GM23338 (cell line): ENCODE measurements at regions not wholly inside any gene's neighbourhood (a gene's known extent, or its start where the extent isn't known, plus 50 kb on each side); places are given as distances from the start of the nearest gene placed in this dataset.

ENCODE experiments used
- ATAC-seq: fragments of 200-7000 bp; cut with Tn5 transposase; 3 replicates; pipeline ENCODE4 v1.9.1; 2020
- DNase-seq: peaks from one replicate; pipeline ENCODE4 v3.0.0-alpha.2; 2015; ENCODE audit warnings: low spot score
- H2AFZ ChIP-seq: fragments of 200-600 bp; sonication (generic); 2 replicates; pipeline ENCODE4 v1.8.0; 2016; ENCODE audit warnings: antibody characterized with exemption, mild to moderate bottlenecking, moderate library complexity
- H3F3A ChIP-seq: fragments of 200-600 bp; sonication (generic); replicated peaks from 2 replicates; pipeline ENCODE4 v1.8.0; 2017; ENCODE audit warnings: antibody characterized with exemption, mixed run types, low read depth
- H3K27ac ChIP-seq: fragments of 200-600 bp; sonication (generic); 2 replicates; pipeline ENCODE4 v1.6.1; 2016; ENCODE audit warnings: low read depth
- H3K27me3 ChIP-seq: fragments of 200-600 bp; sonication (generic); 2 replicates; pipeline ENCODE4 v1.8.0; 2016; ENCODE audit warnings: mild to moderate bottlenecking, mixed run types, moderate library complexity; ENCODE audit not compliant: insufficient read depth
- H3K36me3 ChIP-seq: fragments of 200-600 bp; sonication (generic); 2 replicates; pipeline ENCODE4 v1.8.0; 2016; ENCODE audit warnings: mild to moderate bottlenecking; ENCODE audit not compliant: insufficient read depth
- H3K4me1 ChIP-seq: fragments of 200-600 bp; sonication (generic); 2 replicates; pipeline ENCODE4 v1.8.0; 2016; ENCODE audit warnings: mild to moderate bottlenecking, moderate library complexity; ENCODE audit not compliant: insufficient read depth
- H3K4me2 ChIP-seq: fragments of 200-600 bp; sonication (generic); 2 replicates; pipeline ENCODE4 v1.7.1; 2017; ENCODE audit warnings: mixed run types
- H3K4me3 ChIP-seq: fragments of 200-600 bp; sonication (generic); 2 replicates; pipeline ENCODE4 v1.6.1; 2016; ENCODE audit warnings: mixed run types
- H3K79me2 ChIP-seq: fragments of 200-600 bp; sonication (generic); replicated peaks from 2 replicates; pipeline ENCODE4 v1.8.0; 2017; ENCODE audit warnings: mild to moderate bottlenecking; ENCODE audit not compliant: insufficient read depth
- H3K9me2 ChIP-seq: fragments of 200-600 bp; sonication (generic); 2 replicates; pipeline ENCODE4 v1.8.0; 2017; ENCODE audit not compliant: insufficient read depth
- H4K20me1 ChIP-seq: fragments of 200-600 bp; sonication (generic); replicated peaks from 2 replicates; pipeline ENCODE4 v1.8.0; 2017; ENCODE audit warnings: mild to moderate bottlenecking; ENCODE audit not compliant: insufficient read depth
- H3K27ac Mint-ChIP-seq: 2 replicates; pipeline ENCODE4 v1.8.0; 2020; ENCODE audit warnings: inconsistent platforms, mild to moderate bottlenecking, moderate library complexity, mixed read lengths
- H3K27me3 Mint-ChIP-seq: 3 replicates; pipeline ENCODE4 v1.8.0; 2022; ENCODE audit warnings: low read depth, mild to moderate bottlenecking, moderate library complexity, mixed read lengths, inconsistent platforms; ENCODE audit not compliant: insufficient read depth, poor library complexity
- H3K36me3 Mint-ChIP-seq: 3 replicates; pipeline ENCODE4 v1.8.0; 2021; ENCODE audit warnings: low read depth, mild to moderate bottlenecking, inconsistent platforms, moderate library complexity, mixed read lengths
- H3K4me1 Mint-ChIP-seq: 3 replicates; pipeline ENCODE4 v1.8.0; 2020; ENCODE audit warnings: mild to moderate bottlenecking, inconsistent platforms, mixed read lengths
- H3K4me3 Mint-ChIP-seq: 3 replicates; pipeline ENCODE4 v1.8.0; 2021; ENCODE audit warnings: moderate library complexity, mild to moderate bottlenecking, inconsistent platforms, mixed read lengths
- H3K9me3 Mint-ChIP-seq: 3 replicates; pipeline ENCODE4 v1.8.0; 2020; ENCODE audit warnings: moderate library complexity, mild to moderate bottlenecking, inconsistent platforms, mixed read lengths
- CREB1 ChIP-seq: fragments of 250-450 bp; sonication (Bioruptor Pico); IDR thresholded peaks from 2 replicates; pipeline ENCODE4 v1.5.0; 2020; ENCODE audit warnings: low read depth, mild to moderate bottlenecking, moderate library complexity
- CTCF ChIP-seq, 2 experiments: fragments of 200-600 bp in 1 of 2; sonication (generic) in 1 of 2; conservative IDR thresholded peaks; 2 replicates each; pipeline versions ENCODE4 v1.5.1 to v1.6.1; 2016 to 2017; ENCODE audit warnings: antibody characterized with exemption in 2 of 2, low read depth in 2 of 2, mild to moderate bottlenecking in 2 of 2, moderate library complexity in 1 of 2
- ETS1 ChIP-seq: IDR thresholded peaks from 2 replicates; pipeline ENCODE4 v1.6.1; 2016; ENCODE audit warnings: antibody characterized with exemption
- EZH2 ChIP-seq: fragments of 200-600 bp; sonication (generic); IDR thresholded peaks from one replicate; pipeline ENCODE4 v1.8.0; 2017; ENCODE audit warnings: antibody characterized with exemption, mild to moderate bottlenecking, low read depth; ENCODE audit not compliant: unreplicated experiment
- EZH2phosphoT487 ChIP-seq: fragments of 200-600 bp; sonication (generic); IDR thresholded peaks from one replicate; pipeline ENCODE4 v1.8.1; 2018; ENCODE audit warnings: antibody characterized with exemption; ENCODE audit not compliant: unreplicated experiment
- POLR2AphosphoS5 ChIP-seq: IDR thresholded peaks from 2 replicates; pipeline ENCODE4 v1.6.1; 2016; ENCODE audit warnings: antibody characterized with exemption, low read depth
- REST ChIP-seq: IDR thresholded peaks from one replicate; pipeline ENCODE4 v1.6.1; 2018; ENCODE audit warnings: antibody characterized with exemption; ENCODE audit not compliant: unreplicated experiment
- STAT1 ChIP-seq: IDR thresholded peaks from one replicate; pipeline ENCODE4 v1.6.1; 2016; ENCODE audit warnings: antibody characterized with exemption; ENCODE audit not compliant: unreplicated experiment
- ZNF114 ChIP-seq: fragments of 250-450 bp; sonication (Bioruptor Pico); IDR thresholded peaks from 2 replicates; pipeline ENCODE4 v1.5.0; 2020; ENCODE audit warnings: mild to moderate bottlenecking, moderate library complexity
- ZNF331 ChIP-seq: fragments of 250-450 bp; sonication (Bioruptor Pico); IDR thresholded peaks from 2 replicates; pipeline ENCODE4 v1.5.0; 2020; ENCODE audit warnings: low read depth, mild to moderate bottlenecking, moderate library complexity
- ZNF462 ChIP-seq: fragments of 250-450 bp; sonication (Bioruptor Pico); IDR thresholded peaks from 2 replicates; pipeline ENCODE4 v1.5.0; 2020; ENCODE audit warnings: mild to moderate bottlenecking, moderate library complexity

- no peak overlapping the region for H3K4me3 ChIP-seq
- no peaks in the 10 kb centered on the region for H3K36me3 Mint-ChIP-seq
- H3K27me3 Mint-ChIP-seq: no peaks in the 10 kb centered on the region
- no peaks in the 10 kb centered on the region for H3K27me3 ChIP-seq
- no peaks in the 10 kb centered on the region for H3K36me3 ChIP-seq
- H3K4me3 Mint-ChIP-seq: no peak overlapping the region
- no peaks in the 10 kb centered on the region for H3K79me2 ChIP-seq
- H4K20me1 ChIP-seq: no peaks in the 10 kb centered on the region
- no peak overlapping the region for H3K27ac ChIP-seq
- no peak overlapping the region for H2AFZ ChIP-seq
- H3F3A ChIP-seq: no peaks in the 10 kb centered on the region
- no peak overlapping the region for H3K4me2 ChIP-seq
- no peak overlapping the region for H3K27ac Mint-ChIP-seq
- TF ChIP-seq EZH2: no peak
- TF ChIP-seq ZNF331 (CRISPR knock-in tag): no peak
- TF ChIP-seq REST: no peak
- TF ChIP-seq STAT1: no peak
- TF ChIP-seq POLR2AphosphoS5: no peak
- H3K9me3 Mint-ChIP-seq: no peaks in the 10 kb centered on the region
- H3K4me1 ChIP-seq: no peaks in the 10 kb centered on the region
- H3K4me1 Mint-ChIP-seq: no peaks in the 10 kb centered on the region
- DNase-seq (no peak), ATAC-seq (no peak)
- H3K9me2 ChIP-seq: no peaks in the 10 kb centered on the region
Measured at GRCh38 chr3:154025007-154025406, 96.2 kb upstream of the ARHGEF26 start.

GRCh38 chr3:154029926-154030325 lies 91.3 kb upstream of the ARHGEF26 start:
- DNase-seq (no peak), ATAC-seq (no peak)
- Mint-ChIP-seq H3K4me1 (no peaks in the 10 kb centered on the region), H3K27ac (no peak overlapping the region), H3K27me3 (no peaks in the 10 kb centered on the region), H3K9me3 (no peaks in the 10 kb centered on the region), H3K36me3 (no peaks in the 10 kb centered on the region), H3K4me3 (no peak overlapping the region)
- Histone ChIP-seq H3K9me2 (no peaks in the 10 kb centered on the region), H3K4me2 (no peak overlapping the region), H4K20me1 (no peaks in the 10 kb centered on the region), H3F3A (no peaks in the 10 kb centered on the region), H3K27me3 (no peaks in the 10 kb centered on the region), H3K27ac (no peak overlapping the region), H3K4me3 (no peak overlapping the region), H3K4me1 (no peaks in the 10 kb centered on the region), H2AFZ (no peak overlapping the region), H3K79me2 (no peaks in the 10 kb centered on the region), H3K36me3 (no peaks in the 10 kb centered on the region)
- no peak for TF ChIP-seq CREB1 (CRISPR knock-in tag)
- no peak for TF ChIP-seq ZNF114
- TF ChIP-seq ZNF462 (CRISPR knock-in tag): no peak
- no peak for TF ChIP-seq EZH2phosphoT487
- TF ChIP-seq CTCF (conservative IDR thresholded peaks at IDR 0.05; ENCODE audit: low read depth in 2 of 2): no peak
- no peak for TF ChIP-seq ETS1
